ENCODE measurements at regions not wholly inside any gene's neighbourhood (a gene's known extent, or its start where the extent isn't known, plus 50 kb on each side); places are given as distances from the start of the nearest gene placed in this dataset.
A peak's percentile ranks its signal among the peaks of the same experiment; 100 is the strongest.
"Not testable (repeated sequence)": the region's sequence is repeated elsewhere in the genome, so short reads cannot be mapped to it uniquely, and the experiment has no call there.

DNA sequence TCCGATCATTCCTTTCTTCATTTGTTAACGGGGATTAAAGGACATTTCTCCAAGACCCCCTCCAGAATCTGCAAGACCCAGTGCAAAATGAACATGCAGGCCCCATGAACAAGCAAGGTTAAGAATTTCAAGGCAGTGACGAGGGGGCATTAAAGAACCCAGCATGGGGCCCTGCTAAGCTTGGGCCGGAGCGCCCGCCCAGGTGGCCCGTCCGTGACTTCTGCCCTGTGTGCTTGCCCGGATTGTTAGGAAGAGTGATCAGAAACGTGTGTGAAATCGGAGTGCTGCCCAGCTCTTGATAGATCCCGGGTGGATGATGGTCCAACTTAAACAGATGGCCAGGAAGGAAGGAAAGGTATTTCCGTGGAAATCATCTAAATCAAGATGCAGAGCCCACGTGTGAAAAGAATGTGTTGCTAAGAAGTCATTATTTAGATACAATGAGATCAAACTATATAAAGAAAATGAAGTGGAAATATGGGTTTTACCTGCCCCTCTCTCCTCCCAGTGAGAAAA, 213.6 kb downstream of the KLF6 start:
- no peak for DNase-seq (ENCODE audit: low spot score)

DNA sequence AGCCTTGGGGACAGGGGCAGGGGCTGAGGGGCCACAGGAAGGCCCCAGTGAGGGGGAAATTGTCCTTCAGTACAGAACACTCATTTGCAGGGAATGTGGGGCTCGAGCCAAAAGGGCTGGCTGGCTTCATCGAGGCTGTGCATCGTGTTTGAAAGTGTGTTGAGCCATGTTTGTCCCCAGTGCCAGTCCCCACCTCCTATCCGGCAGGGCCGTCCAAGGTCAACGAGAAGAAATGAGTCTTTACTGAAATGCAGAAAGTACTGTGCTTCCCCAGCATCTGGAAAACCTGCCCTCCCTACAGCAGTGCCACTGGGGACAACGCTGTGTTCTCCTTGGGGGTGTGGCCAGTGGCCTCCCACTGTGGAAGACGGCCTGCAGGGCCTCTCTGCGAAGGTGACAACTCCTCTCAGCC, 214.1 kb downstream of the KLF6 start:
- no peak for DNase-seq (ENCODE audit: low spot score)

DNA sequence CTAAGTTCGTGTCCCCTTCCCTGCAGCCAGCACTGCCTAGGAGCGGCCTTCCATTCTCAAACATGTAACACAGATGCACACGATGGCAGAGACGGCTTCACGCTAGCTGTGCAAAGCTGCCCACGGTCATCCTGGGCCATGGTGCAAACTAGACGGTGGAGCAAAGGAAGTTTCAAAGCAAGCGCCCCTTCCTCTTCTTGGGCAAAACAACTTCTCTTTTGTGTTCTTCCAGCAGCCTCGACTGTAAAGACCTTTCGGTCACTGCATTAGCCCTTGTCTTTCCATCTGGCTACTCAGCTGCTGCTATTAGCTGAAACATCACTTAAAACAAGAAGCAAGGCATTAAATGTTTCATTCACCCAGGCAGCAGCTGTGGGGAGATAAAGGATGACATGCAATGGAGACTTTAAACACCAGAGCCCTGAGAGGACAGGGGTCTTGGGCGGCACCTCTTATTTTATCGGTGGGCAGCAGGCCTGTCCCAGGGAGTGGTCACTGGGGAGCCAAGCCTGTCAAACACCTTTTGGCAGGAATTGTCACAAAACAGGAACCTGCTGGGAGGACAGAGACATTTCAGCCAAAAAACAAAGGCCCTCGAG, 214.8 kb downstream of the KLF6 start:
- DNase-seq (ENCODE audit: low spot score) = no peak

- no peak for DNase-seq (ENCODE audit: low spot score)
These were observed 216.0 kb downstream of the KLF6 start for GRCh38 chr10:3568983-3569382.

DNA sequence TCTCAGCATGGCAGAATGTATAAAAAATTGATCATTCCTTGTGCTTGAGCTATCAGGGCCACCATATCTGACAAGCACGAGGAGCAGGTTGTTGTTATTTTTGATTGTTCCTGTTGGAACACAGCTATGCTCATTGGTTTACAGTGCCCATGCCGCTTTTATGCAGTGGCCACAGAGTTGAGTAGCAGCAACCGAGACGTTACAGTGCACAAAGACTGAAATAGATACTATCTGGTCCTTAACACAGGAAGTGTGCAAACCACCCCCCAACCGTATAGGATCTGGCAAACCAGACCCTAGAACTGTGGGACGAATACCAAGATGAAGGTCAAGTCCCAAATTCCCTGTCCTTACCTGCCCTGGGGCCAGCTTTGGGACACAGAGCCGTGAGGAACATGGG, 216.6 kb downstream of the KLF6 start:
- DNase-seq (ENCODE audit: low spot score) = no peak

- no peak for DNase-seq (ENCODE audit: low spot score)
These were observed 217.6 kb downstream of the KLF6 start for GRCh38 chr10:3567291-3567963.

GRCh38 chr10:3566627-3567026, 218.4 kb downstream of the KLF6 start:
- DNase-seq (ENCODE audit: low spot score) = no peak

DNA sequence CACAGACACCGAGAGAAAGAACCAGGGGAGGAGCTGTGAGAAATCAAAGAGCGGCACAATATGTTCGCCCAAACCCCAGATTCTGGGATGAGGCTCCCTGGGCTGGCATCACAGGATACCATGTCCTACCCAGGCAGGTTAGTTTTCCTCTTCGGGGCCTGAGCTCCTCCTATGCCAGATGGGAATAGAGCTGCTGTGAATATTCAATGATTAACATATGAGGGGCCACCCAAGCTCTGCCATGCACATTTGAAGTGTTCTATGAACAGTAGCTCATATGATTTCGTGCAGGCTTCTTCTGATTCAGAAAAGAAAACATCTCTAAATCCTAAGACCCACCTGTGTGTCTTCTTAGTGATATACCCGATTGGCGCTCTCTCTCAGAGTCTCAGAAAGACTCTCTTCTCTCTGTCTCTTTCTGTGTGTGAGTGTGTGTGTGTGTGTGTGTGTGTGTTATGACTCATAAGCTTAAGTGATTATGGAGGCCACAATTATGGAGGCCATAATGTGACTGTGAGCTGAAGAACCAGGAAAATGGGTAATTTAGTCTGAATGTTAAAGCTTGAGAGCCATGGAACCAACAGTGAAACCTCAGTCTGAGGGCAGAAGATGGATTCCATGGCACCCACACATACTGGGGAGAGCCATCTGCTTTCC, 220.5 kb downstream of the KLF6 start:
- no peak for DNase-seq (ENCODE audit: low spot score)

DNA sequence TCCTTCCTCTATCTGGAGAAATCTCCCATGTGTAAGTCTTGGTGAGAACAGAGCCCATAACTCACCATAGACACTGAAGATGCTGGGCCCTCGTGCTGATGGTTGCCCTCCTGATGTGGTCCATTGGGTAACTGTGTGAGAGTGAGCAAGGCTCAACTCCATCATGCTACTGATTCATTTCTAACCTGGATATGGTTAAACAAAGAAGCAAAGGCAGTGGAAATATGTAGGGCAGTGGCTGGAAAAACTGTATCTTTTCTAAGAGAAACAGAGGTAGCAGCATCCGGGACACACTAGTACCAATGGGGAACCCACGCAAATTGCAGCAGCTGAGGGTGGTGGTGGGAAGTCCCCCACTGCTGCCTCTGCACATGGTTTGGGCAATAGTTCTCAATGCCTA, 221.7 kb downstream of the KLF6 start:
- no peak for DNase-seq (ENCODE audit: low spot score)

- not testable (repeated sequence) for DNase-seq (ENCODE audit: low spot score)
These were observed 224.4 kb downstream of the KLF6 start for GRCh38 chr10:3560628-3561027.

DNA sequence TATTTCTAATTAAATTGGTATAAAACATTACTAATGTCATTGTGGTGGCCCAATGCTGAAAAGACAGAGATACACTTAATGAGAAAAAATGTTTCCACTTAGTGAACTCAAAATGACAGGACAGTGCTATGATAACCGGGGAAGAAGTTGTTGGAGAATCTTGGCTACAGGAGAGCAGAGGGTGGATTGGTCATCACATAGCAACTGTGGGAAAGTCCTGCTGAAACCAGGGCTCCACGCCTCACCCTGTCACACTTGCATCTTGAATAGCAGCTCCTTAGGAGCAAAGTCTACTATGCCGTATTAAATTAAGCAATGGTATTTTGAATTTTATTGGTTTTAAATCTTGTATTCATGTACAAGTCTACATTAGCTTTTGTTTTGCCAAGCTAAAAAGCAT, 225.5 kb downstream of the KLF6 start:
- DNase-seq (ENCODE audit: low spot score) = no peak

GRCh38 chr10:3559011-3559410, 226.0 kb downstream of the KLF6 start:
- no peak for DNase-seq (ENCODE audit: low spot score)

GRCh38 chr10:3556191-3557017, 228.6 kb downstream of the KLF6 start:
- not testable (repeated sequence) for DNase-seq (ENCODE audit: low spot score)

DNA sequence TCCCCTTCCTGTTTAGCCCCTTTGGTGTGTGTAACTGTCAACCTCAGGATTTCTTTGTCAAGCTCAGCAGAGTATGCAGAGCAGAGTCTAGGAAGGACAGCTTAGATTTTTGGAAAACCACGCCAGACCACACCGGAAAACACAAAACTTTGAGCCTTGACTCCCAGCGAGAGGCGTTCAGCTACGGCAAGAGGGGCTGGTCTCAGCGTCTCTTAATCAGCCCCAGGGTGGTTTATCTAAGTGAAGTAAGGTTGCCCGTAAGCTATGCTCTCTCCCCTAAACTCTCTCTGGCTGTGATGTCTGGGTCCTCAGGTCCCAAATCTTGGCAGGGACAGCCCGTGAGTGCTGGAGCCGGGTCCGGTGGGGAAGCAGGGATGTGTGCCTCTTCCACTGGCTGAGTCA, 230.9 kb downstream of the KLF6 start:
- DNase-seq (ENCODE audit: low spot score) = no peak

DNA sequence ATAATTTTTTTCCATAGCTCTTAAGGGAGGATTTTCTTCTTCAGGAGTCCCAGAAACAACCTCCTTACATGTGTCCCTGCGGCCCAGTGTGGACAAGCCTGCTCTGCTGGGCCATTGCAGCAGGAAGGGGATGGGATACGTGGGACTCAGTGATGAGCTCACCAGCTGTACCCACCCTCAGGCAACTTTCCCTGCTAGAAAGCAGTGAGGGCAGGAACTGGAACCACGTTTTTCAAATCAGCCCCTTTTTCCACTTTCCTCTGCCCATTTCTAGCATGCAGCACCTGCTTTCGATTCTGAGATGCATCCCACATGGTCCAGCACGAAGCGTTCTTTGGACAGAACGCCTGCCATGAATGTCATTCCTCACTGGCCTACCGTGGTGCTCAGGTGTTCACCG, 232.7 kb downstream of the KLF6 start:
- DNase-seq (ENCODE audit: low spot score) = no peak

DNA sequence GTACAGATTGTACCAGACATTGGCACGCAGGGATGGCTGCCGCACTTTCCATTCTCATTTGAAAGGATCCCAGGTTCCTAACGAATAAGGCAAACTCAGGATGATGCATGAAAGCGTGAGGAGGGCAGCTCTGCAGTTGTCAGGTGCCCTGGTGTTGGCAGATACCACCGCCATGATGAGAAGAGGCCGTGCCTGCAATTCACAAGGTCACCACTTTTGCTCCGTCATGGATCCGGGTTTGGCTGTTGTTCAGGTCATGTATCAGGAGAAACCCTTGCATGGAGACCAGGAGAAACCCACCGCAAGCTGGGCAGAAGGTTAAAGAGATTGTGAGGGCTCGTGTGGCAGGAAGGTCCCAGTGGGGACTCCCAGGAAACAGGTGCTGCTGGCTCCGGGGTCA, 233.2 kb downstream of the KLF6 start:
- DNase-seq (ENCODE audit: low spot score) = no peak

DNA sequence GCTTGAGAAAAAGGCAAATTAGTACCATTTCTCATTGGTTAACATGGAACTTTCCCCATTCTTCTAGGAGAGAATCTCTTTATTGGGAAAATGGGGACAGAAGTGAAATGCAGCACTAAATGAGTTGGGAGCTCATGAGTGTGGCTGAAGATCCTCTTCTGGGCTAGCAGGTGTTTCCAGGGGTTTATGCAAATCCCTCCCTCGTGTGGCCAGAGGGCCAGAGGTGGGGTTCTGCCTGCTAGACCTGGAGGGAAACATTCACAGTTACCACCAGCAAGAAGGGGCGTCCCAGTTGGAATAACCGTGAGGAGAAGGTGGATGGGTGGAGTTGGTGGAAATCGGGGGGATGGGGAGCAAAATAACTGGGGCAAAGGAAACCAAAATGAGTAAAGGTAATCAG, 235.9 kb downstream of the KLF6 start:
- peak; percentile 3 for DNase-seq (ENCODE audit: low spot score)

DNA sequence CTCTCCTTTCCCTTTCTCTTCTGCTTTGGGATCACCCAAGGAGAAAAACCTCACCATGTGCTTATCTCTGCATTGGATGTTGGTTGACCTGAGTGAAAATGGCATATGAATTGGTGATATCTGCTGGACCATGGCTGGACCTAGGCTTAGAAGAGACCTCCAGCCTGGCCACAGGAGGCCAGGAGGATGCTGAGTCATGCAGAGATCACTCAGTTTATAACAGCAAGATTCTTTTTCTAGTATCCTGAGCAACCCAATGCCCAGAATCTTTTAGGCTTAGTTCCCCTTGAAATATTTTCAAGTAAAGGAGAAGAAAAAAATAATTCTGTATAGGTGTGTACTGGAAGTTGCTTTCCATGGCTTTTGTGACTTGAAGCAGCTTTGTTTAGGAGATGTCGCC, 236.3 kb downstream of the KLF6 start:
- DNase-seq (ENCODE audit: low spot score) = no peak

DNA sequence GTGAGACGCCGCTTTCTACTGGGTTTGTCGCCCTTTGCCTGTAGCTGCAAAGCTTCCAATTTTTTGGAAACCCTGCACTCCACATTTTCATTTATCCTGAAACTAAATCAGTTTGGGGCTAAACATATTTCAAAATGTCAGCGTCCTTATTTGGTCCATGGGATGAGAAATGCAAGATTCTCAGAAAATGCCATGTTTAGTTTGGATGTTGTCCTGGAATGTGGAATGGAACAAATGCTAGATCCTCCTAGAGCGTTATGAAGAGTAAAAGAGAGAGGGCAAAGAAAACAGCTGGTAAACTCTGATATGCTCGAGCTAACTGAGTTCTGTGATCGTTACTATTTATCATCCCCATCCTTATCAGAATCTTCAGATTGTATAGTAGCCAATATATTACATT, 236.9 kb downstream of the KLF6 start:
- no peak for DNase-seq (ENCODE audit: low spot score)

GRCh38 chr10:3544561-3544960, 240.4 kb downstream of the KLF6 start:
- no peak for DNase-seq (ENCODE audit: low spot score)

DNA sequence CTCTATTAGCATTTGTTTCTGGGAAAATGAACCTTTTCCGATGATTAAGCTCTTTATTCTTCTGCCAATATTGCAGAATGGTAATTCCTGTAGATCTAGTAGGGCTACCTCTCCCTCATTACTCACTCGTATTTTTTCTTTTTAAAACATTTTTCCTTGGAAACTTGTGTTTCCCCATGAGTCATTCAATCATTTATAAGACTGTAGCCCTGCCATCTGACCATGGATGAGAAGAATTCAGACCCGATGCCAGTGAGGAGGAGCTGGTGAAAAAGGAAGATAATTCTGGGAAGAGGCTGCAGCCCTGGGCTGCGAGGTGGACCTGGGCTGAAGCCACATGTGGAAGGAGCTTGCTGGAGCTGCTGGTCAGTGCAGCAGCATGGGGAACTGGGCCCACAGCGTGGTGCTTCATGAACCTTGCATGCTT, 242.8 kb downstream of the KLF6 start:
- DNase-seq (ENCODE audit: low spot score) = no peak

GRCh38 chr10:3539696-3540383, 245.2 kb downstream of the KLF6 start:
- DNase-seq (ENCODE audit: low spot score) = no peak

Data from NAMALWA (cell line).